Cardiac fibroblast (primary cell): ENCODE measurements at regions not wholly inside any gene's neighbourhood (a gene's known extent, or its start where the extent isn't known, plus 50 kb on each side); places are given as distances from the start of the nearest gene placed in this dataset.
"Not testable (repeated sequence)": the region's sequence is repeated elsewhere in the genome, so short reads cannot be mapped to it uniquely, and the experiment has no call there.

Experiments
- DNase-seq, 2 donors: peaks; one replicate each; pipeline versions ENCODE4 v3.0.0 to v3.0.0-alpha.2; 2010; ENCODE audit warnings: low read depth in 2 of 2
- H3K4me3 ChIP-seq, 2 donors: replicated peaks in 1 of 2; 1 replicate in 1 of 2; 2 replicates in 1 of 2; pipeline ENCODE4 v1.5.1; 2011; ENCODE audit warnings: low read depth in 2 of 2, low read length in 2 of 2, mild to moderate bottlenecking in 2 of 2, moderate library complexity in 1 of 2
- CTCF ChIP-seq: IDR thresholded peaks from one replicate; pipeline ENCODE4 v1.5.1; 2011; ENCODE audit warnings: low read depth, mild to moderate bottlenecking, low read length, inconsistent platforms

GRCh38 chrY:7654985-7655384, 743.4 kb upstream of the AMELY start:
- TF ChIP-seq CTCF = no peak
- no peak for DNase-seq
- no peak overlapping the region for H3K4me3 ChIP-seq

- DNase-seq = peak; percentile 2 to 13
These were observed 738.3 kb upstream of the AMELY start for GRCh38 chrY:7649866-7650265.

More at GRCh38 chrY:7649866-7650265, 738.3 kb upstream of the AMELY start:
- H3K4me3 ChIP-seq = not testable (repeated sequence)
